NCI-H2196 treated with DMSO at 0.1 percent for 48 hours (cell line): ENCODE measurements at regions not wholly inside any gene's neighbourhood (a gene's known extent, or its start where the extent isn't known, plus 50 kb on each side); places are given as distances from the start of the nearest gene placed in this dataset.

Experiments used
- DNase-seq: peaks from one replicate; lab custom pipeline; 2025; ENCODE audit not compliant: unreplicated experiment; lab: John Stamatoyannopoulos, UW

DNA sequence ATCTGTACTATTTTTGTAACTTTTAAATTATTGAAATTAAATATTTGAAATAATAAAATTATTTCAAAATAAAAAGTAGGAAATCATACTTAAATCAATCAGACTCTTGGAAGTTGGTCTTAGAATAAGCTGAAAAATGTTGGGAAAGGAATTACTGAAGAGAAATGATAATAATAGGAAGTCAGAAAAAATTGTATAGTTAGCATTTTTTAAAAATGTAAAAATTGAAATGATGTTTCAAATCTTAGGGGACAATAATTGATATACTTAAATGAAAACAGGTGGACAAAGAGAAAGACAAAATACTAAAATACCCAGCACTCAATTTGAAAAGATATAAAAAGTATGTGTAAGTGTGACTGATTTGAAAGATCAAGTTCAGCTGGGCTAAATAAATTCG is 186.1 kb downstream of the BMP2 start:
- no peak for DNase-seq

- DNase-seq = no peak
Measured at GRCh38 chr20:6954219-6954618, 186.7 kb downstream of the BMP2 start.

GRCh38 chr20:6956056-6956455 is 188.6 kb downstream of the BMP2 start:
- DNase-seq = no peak

DNA sequence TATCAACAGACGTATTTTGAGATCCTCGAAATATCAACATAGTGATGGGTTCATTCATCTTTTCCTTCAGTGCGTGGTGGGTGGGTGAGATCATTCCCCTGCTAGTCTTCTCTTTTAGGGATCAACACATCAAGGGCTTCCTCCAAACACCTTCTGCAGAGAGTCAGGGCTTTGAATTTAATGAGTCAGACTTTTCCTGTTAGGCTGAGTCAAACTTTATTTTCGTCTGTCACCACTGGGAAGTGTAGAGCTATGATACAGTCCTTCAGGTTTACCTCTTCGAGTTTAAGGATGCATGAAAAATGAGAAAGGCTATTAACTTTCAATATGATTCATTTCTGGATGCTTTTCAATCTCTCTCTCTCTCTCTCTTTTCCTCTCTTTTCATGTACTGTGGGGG is 189.1 kb downstream of the BMP2 start:
- no peak for DNase-seq

GRCh38 chr20:6959900-6960312 is 192.4 kb downstream of the BMP2 start:
- DNase-seq = no peak

DNA sequence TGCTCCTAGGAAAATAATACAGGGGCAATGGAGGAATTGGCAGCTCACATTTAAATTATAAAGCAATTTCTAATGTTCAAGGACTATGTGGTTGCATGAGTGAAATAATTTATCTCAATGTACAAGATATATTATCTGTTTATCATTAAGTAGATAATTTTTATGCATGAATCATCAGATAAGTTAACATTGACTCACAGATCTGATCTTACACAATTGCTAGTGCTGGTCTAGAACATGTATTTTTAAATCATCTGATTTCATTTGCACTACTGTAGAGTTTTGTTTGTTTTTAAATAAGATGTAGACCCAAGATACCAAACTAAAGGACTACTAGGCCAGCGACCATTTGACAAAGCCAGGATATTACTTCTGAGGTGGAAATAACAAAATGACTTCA is 199.2 kb downstream of the BMP2 start:
- DNase-seq = no peak

- no peak for DNase-seq
Measured at GRCh38 chr20:6974838-6975237, 207.4 kb downstream of the BMP2 start.

DNA sequence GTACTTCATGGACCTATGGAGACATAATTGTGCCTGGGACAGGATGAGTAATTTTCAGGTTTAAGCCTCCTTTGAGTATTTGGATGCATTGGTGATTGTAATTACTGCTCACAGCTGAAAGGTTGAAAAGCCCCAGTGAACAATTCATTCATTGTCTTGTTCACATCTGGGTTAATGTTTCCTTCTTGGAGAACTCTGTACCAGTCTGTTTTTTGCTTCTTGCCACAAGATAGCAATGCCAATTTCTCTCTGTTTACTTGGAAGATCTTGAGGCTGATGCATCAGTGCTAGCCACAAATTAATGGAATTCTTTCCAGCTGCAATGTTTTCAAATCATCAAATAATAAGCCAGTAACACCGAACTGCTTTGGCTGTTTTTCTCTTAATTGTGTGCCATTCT is 207.8 kb downstream of the BMP2 start:
- no peak for DNase-seq

DNA sequence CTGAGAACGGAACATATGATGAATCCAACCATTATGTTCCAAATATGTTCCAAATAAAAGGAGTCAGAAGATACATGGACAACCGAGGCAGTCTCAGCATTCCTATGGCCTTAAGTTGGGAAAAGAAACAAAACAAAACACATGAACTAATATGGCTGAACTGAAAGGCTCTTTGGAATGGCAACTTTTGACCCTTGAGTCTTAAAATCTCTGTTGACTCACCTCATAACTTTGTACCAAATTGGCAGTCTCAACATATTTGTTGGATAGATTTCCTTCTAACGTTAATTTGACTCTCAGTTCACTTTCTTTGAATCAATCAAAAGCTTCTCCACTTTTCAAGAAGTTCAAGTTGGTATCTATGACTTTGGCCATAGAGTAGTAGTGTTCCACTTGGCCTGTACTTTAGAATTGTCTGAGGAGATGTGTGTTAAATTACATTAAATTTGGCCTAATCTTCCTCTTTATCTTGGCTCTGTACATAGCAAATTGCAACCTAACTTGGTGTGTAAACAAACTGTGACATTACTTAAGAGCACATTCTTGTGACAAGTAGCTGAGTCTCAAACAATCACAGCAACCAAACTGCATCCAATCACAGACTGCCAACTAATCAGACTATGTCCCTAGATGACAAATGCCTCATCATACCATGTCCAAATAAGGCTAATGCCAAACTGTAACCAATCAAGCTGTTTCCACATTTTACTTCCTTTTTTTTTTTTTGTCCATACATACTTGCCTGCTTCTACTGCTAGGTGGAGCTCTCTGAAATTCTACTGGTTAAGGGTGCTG is 208.8 kb downstream of the BMP2 start:
- no peak for DNase-seq

GRCh38 chr20:6979621-6980020 is 212.1 kb downstream of the BMP2 start:
- no peak for DNase-seq

DNA sequence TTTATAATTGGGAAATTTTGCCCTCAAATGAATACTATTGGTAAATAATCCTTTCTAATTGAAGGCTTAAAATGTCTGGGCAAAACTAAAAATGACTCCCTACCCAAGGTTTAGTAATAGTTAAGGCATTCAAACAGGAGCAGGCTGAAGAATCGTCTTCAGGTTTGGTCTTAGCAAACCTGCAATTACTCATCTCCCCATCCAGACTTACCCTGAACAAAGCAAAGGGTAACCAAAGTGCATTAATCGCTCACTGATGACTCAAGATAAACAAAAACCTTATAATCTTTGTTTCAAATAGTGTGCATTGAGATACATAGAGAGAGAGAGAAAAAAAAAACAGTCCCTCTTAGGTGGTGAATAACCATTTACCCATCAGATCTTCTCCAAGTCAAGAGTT is 225.5 kb downstream of the BMP2 start:
- no peak for DNase-seq

- DNase-seq = no peak
Measured at GRCh38 chr20:6993511-6993910, 226.0 kb downstream of the BMP2 start.

- no peak for DNase-seq
Measured at GRCh38 chr20:6994452-6994851, 227.0 kb downstream of the BMP2 start.

DNA sequence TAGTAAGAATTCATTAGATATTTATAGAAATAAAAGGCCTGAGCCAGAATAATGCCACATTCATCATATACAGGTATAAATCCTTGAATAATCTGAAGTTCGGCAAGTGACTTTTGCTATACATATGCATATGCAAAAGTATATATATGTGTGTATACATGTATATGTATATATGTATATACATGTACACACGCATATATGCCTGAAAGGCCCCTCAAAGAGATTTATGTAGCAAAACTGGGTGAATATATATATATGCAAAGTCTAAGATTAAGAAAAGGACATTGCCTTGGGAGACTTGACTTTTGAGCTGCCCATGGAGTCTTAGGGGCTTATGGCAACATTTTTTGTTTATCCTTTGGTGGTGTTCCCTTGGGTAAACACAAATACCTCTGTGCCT is 231.4 kb downstream of the BMP2 start:
- no peak for DNase-seq

DNA sequence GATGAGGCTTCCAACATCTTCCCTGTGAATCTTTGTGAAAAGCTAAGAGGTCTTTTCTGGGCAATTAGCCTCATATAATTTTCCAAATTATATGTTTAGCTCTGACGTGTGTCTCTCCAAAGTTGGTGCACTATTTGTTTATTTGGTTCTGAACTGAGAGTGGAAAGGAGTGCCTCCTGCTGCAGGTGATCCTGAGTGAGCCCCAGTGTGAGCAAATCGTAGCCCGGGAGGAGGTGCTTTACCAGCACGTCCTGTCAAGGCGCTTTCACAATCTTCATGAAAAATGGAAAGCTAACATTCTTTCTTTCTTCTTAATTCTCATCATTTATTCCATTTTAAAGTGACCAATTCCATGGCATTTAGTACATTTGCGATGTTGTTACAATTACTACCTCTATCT is 231.9 kb downstream of the BMP2 start:
- no peak for DNase-seq

DNA sequence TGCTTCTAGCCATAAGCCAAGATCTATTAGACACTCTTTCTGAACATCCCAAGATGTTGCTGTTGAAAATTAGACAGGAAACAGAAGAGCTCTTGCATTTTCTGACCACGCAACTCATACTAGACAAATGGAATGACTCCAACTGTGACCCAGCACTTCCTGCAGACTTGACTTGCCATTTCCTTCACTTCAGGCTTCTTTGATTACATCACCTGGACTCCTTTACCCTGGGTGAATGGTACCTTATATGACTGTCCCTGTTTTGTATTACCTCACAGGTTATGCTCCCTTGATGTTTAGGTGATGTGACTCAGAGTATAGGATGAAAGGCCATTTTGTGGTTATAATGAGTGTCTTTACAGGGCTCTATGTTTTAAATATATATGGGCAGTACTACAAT is 236.1 kb downstream of the BMP2 start:
- DNase-seq = no peak

GRCh38 chr20:7004801-7005200 is 237.3 kb downstream of the BMP2 start:
- DNase-seq = no peak

DNA sequence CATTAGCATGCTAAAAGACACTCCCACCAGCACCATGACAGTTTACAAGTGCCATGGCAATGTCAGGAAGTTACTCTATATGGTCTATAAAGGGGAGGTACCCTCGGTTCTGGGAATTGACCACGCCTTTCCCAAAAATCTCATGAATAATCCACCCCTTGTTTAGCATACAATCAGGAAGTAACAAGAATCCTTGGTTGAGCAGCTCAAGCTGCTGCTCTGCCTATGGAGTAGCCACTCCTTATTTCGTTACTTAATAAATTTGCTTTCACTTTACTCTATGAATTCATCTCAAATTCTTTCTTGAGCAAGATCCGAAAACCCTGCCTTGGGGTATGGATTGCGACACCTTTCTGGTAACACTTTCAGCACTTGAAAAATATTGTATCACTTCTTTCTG is 243.0 kb downstream of the BMP2 start:
- no peak for DNase-seq

GRCh38 chr20:7015257-7015656 is 247.8 kb downstream of the BMP2 start:
- no peak for DNase-seq

- no peak for DNase-seq
Measured at GRCh38 chr20:7022597-7022996, 255.1 kb downstream of the BMP2 start.

DNA sequence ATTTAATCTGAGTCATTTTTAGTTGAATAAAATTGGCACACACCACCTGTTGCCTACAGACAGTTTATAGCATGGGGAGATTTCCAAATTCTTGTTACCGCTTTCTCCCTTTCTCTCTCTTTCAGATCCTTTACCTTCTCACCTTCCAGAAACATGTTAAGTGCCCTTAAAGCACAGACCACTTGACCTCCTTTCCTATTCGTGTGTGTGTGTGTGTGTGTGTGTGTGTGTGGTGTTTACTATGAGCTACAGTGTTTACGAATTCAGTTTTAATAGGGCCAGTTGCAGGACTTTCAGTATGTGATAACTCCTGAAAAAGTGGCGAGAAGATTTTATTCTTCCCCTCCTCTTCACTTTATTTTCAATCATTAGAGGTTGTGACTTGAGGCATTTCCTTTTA is 258.1 kb downstream of the BMP2 start:
- no peak for DNase-seq

- no peak for DNase-seq
Measured at GRCh38 chr20:7029019-7029418, 261.5 kb downstream of the BMP2 start.

- DNase-seq = no peak
Measured at GRCh38 chr20:7031222-7031621, 263.7 kb downstream of the BMP2 start.
